GM19351 (cell line): ENCODE measurements at regions not wholly inside any gene's neighbourhood (a gene's known extent, or its start where the extent isn't known, plus 50 kb on each side); places are given as distances from the start of the nearest gene placed in this dataset.

Experiments
- ATAC-seq: cut with Tn5 transposase; IDR thresholded peaks from one replicate; pipeline ENCODE4 v1.9.1; 2021; ENCODE audit warnings: mild to moderate bottlenecking, moderate library complexity; ENCODE audit not compliant: unreplicated experiment

DNA sequence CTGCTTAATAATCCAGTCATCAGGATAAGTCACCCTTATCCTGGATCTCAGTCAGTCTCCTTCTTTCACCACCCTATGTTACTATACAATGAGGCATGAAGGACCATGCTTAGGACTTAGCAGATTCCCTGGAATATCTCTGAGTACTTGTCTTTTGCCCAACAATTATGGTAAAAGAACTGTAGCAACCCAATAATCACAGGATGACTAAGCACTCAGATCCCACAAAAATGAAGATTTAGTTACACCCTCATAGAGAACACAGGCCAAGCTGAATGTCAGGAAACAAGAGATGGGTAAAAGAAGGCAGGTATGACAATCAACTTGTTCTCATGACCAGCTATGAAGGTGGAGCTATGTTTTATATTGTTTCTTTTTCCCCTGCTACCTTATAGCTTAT is 91.4 kb downstream of the EDN1 start:
- no peak for ATAC-seq

DNA sequence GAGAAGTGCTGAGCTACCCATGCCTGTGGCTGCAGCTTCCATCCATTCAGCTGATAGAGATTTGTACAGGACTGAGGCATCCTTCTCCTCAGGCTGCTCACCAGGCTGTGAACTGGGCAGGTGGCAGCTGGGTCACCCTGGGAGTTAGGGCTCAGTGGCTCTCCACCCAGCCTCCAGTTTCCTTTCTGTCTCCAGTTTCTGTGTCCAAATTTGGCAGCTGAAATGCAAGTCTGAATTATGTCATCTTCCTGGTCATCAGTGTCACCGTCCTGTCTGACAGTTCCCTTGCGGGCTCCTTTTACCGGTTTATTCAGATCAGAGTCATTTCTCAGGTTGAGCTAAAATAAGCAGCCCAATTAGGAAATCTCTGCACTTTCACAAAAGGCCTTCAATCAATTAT is 93.3 kb downstream of the EDN1 start:
- peak; percentile 94 for ATAC-seq

DNA sequence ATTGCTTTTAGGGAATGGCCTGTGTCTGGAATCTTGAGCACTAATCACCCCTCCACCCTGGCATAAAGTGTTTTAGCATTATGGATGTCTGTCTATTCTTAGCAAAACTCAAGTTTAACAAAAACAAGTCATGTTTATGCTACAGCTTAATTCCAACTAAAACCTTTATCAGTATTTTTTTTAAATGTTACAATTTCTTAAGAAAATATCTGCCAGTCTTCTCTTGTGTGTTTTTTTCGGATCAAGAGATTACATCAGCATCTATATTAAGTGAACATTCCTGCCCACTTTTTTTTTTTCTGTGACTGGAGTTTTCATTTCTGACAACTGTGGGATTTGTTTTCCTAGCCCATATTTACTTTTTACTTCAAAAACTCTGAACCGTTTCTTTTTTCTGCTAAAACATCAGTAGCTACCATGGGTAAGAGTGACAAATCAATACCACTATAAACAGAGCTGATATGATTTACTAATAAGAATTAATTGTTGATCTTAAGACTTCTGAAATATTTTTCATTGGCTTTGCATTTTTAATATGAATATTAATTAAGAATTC is 94.3 kb downstream of the EDN1 start:
- no peak for ATAC-seq

DNA sequence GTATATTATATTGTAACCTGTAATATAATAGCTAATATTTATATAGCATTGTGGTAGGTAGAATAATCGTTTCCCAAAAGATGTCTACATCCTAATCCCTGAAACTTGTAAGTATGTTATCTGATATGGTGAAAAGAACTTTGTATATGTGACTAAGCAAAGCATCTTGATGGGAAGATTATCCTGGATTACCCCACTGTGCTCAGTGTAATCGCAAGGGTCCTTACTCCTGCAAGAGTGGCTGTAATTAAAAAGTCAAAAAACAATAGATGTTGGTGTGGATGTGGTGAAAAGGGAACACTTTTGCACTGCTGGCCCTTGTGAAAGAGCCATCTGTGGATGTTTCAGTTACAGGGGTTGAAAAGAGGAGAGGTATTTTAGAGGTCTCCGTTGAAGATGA is 95.2 kb downstream of the EDN1 start:
- ATAC-seq, result no peak

DNA sequence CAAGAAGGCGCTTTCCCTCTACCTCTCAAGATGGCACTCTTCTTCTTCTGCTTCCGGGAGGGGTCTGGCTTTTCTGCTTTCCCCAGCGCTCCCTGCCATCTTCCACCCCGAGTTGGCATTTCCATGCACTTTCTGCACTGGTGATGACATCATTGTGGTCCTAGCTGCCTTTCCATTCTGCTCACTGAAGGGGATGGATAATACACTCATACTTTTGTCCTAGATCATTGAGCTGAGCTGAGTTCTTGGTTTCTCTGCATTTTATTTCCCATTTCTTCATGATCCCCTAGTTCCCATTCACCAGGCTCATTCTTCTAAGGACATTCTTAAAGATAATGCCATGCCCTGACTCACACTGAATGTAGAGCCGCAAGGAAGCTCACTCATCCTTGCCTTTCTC is 96.7 kb downstream of the EDN1 start:
- ATAC-seq, result no peak

DNA sequence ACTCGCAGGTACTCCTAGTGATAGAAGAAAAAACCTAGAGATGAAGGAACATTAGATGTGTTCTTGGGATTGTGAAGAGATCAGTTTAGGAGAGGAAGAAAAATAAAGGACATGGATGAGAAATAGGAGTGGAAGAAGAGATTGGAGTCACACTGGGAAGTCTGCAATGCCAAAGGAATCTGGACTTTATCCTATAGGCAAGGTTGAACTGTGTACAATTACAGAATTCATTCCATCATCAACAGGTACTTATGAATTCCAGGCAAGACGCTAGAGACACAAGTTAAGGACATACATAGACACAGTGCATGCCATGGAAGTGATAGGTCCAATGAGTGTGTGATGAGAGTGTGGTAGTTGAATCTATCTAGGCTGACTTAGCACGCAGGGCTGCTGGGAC is 101.3 kb downstream of the EDN1 start:
- no peak for ATAC-seq

- no peak for ATAC-seq
Observed at GRCh38 chr6:12392490-12392889, 102.3 kb downstream of the EDN1 start.

DNA sequence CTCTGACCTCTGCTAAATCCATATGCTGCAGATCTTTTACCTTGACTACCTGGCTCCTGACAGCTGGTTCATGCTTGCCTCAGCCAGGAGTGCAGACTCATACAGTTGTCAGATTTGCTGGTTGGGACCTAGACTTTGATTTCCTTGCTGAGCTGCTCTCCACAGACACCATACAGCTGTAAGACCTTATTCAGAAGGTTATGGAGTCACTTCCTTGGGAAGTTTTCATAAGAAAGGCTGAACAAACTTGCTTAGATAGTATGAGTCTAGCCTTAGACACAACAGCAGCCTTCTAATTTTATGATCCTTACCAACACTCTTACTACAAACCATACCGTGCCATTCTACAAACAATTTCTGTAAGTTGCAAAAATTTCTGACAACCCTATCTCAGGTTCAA is 102.9 kb downstream of the EDN1 start:
- no peak for ATAC-seq

- ATAC-seq, result no peak
Observed at GRCh38 chr6:12394170-12394569, 104.0 kb downstream of the EDN1 start.

- no peak for ATAC-seq
Observed at GRCh38 chr6:12395898-12396297, 105.7 kb downstream of the EDN1 start.

DNA sequence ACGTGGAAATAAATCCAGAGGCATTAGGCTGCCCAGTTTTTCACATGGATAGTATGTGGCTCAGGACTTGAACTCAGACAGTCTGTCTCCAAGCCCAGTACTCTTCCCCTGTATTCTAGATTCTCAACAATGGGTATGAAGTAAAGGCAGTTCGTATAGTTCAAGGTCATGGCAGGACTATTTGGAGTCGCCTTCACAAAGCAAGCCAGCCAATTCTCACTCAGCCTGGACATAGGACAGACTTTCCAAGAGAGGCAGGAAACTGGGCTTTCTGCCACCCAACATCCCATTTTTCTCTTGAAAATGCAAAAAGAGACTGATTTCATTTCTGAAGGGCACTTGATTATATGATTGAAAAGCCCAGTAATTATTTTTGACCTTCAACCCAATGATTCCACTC is 111.0 kb downstream of the EDN1 start:
- no peak for ATAC-seq

DNA sequence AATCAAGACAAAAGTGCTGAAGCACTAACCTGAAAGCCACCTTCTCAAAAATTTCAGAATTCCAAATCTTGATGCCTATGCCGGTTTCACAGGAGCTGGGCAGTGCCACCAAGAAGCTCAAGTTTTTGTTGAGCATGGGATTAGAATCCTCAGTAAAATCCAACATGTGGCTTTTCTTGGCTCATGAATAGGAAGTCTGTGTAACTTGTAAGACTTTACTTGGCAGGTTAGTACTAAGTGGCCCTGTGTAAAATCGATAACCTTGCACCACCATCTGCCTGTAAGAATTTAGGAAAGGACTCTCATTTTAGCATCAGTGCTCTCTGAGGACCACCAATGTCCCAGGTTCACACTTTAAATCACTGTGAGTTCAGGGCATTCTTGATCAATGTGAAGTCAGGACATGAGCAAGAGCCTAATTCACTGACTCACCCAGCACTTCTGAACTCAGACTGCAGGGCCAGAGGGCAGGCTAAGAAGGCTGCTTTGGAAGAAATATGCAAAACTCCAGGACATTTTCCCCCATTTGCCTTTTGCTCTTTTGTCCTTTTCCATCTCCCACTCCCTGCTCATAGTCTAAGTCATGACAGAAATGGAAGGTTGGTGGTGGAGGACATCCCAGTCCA is 113.2 kb downstream of the EDN1 start:
- no peak for ATAC-seq

DNA sequence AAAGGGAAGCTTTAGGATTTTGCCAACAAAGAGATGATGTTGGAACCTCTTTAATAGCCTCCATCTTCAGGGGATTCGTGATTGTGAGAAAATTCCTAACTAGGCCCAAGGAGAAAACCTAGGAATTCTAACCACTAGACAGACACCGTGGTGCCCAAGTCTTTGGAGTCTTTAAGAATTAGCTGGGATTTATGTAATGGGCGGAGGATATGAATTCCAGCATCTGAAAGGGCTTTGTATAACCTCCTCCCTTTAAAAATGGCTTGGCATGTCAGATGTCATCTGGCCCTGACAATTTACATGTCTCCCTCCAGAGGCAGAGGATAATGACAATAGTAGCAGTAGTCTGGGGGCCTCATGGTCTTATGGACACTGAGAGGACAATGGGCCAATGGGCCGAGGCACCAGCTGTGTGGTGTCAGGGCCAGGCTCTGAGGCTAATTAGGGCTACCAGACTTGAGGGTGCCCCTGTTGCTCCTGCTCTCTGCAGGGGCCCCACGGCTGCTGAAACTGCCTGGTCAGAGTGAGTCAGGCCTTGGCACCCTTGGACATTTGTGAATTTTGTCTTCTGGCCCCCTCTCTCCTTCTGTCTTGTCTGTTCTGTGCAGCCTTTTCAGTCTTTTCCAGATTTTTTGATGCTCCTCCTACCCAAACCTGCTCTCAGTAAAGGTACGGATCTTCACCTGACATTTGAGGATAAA is 113.9 kb downstream of the EDN1 start:
- no peak for ATAC-seq

- ATAC-seq, result no peak
Observed at GRCh38 chr6:12404651-12405050, 114.5 kb downstream of the EDN1 start.

DNA sequence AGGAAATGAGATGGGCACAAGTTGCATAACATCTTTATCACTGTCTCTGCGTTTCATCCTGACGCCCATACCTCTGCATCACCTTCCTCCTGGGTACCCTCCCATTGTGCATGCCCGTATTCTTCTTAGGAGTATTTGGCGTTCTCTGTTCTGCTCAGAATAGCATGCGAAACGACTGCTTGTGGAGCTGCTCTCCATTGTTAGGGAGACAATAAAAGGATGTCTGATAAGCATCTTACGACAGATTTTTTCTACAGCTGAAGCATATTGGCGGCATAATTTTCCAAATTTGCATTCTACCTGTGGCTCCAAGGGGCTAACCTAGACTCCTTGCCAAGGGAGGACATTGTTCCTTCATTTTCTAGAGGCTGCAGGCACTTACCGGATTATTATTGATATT is 118.6 kb downstream of the EDN1 start:
- ATAC-seq, result no peak

GRCh38 chr6:12410946-12411345 is 120.8 kb downstream of the EDN1 start:
- ATAC-seq, result no peak

- ATAC-seq, result no peak
Observed at GRCh38 chr6:12414096-12414675, 124.0 kb downstream of the EDN1 start.

- ATAC-seq, result no peak
Observed at GRCh38 chr6:12415980-12416598, 125.9 kb downstream of the EDN1 start.

- no peak for ATAC-seq
Observed at GRCh38 chr6:12417191-12417590, 127.0 kb downstream of the EDN1 start.

DNA sequence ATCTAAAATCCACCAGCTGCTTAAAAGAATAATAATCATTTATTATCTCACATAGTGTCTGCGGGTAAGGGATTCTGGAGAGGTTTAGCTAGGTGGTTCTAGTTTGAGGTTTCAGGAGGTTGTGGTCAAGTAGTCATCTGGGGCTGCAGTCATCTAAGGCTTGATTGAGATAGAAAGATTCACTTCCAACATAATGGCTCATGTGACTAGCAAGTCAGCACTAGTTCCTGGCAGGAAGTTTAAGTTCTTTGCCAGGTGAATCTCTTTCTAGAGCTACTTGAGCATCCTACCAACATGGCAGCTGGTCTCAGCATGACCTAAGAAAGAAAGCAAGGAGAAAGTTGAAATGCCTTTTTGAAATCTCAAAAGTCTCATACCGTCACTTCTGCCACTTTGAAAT is 128.8 kb downstream of the EDN1 start:
- ATAC-seq, result no peak

DNA sequence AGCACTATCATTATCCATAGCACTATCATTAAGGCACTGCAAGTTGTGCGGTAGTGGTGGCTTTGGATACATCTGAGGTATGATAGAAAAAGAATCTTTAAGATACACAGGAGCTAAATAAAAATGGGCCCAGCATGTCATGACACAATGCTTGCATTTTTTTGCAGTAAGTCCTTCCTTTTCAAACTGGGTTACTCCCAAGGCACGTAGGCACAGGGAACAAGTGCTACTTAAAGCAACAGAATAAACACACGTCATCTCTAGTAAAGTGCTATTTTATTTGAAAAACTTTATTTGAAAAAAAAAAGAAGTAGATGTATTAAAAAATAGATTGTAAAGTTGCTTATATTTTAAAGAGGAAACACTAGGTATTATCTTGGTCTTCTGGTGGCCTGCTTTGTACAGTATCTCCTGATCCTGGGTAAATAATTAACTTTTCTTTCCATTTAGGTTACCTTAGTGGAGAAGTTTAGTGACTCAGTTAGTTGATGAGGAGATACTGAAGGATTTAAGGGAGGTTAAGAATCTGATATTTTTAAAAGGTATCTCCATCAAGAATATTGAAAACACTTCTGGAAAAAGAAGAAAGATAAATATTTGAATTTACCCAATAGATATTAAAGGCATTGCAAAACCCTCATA is 129.6 kb downstream of the EDN1 start:
- ATAC-seq, result no peak
